ENCODE measurements at regions not wholly inside any gene's neighbourhood (a gene's known extent, or its start where the extent isn't known, plus 50 kb on each side); places are given as distances from the start of the nearest gene placed in this dataset.
"Not testable (repeated sequence)": the region's sequence is repeated elsewhere in the genome, so short reads cannot be mapped to it uniquely, and the experiment has no call there.

DNA sequence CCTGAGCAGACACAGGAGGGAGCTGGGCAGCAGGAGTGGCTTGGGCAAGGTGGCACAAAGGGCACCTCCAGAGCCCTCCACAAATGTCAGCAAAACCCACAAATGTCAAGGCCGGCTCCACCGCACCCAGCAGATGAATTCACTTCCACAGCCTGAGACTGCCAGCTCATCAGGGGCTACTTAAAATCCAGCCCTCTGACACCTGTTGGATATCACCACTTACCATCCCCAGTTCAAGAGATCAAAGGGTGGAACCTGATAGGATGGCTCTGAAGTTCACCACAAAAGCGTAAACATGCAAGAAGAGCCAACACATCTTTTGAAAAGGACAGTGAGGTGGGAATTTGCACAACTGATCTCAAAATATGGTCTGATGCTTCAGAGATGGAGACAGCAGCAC is 168.6 kb upstream of the GRK3 start:
- no peak for DNase-seq (ENCODE audit: extremely low read depth, low read depth)
- TF ChIP-seq, protein P1, sequence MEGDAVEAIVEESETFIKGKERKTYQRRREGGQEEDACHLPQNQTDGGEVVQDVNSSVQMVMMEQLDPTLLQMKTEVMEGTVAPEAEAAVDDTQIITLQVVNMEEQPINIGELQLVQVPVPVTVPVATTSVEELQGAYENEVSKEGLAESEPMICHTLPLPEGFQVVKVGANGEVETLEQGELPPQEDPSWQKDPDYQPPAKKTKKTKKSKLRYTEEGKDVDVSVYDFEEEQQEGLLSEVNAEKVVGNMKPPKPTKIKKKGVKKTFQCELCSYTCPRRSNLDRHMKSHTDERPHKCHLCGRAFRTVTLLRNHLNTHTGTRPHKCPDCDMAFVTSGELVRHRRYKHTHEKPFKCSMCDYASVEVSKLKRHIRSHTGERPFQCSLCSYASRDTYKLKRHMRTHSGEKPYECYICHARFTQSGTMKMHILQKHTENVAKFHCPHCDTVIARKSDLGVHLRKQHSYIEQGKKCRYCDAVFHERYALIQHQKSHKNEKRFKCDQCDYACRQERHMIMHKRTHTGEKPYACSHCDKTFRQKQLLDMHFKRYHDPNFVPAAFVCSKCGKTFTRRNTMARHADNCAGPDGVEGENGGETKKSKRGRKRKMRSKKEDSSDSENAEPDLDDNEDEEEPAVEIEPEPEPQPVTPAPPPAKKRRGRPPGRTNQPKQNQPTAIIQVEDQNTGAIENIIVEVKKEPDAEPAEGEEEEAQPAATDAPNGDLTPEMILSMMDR (IDR thresholded peaks at IDR 0.05; ENCODE audit: low read depth, low read length, missing control alignments), result no peak
- no peak overlapping the region for H3K4me3 ChIP-seq (replicated peaks; ENCODE audit: low read depth, low read length)

DNA sequence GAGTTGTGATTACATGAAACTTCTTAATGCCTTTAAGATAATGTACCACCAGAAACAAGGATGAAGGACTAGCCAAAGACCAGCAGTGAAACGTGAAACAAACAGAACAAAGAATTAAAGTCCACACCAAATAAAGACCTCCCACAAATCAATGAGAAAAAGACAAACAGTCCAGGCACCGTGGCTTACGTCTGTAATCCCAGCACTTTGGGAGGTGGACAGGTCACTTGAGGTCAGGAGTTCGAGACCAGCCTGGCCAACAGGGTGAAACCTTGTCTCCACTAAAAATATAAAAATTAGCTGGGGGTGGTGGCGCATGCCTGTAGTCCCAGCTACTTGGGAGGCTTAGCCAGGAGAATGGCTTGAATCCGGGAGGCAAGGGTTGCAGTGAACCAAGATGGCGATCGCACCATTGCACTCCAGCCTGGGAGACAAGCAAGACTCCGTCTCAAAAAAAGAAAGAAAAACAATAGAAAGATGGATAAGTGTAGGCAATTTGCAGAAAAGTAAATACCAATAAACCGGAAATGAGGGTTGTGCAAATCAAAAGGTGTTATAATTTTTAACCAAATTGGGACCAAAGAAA is 167.8 kb upstream of the GRK3 start:
- DNase-seq (ENCODE audit: extremely low read depth, low read depth), result no peak
- TF ChIP-seq, protein P1 (IDR thresholded peaks at IDR 0.05; ENCODE audit: low read depth, low read length, missing control alignments), result no peak
- no peak overlapping the region for H3K4me3 ChIP-seq (replicated peaks; ENCODE audit: low read depth, low read length)

DNA sequence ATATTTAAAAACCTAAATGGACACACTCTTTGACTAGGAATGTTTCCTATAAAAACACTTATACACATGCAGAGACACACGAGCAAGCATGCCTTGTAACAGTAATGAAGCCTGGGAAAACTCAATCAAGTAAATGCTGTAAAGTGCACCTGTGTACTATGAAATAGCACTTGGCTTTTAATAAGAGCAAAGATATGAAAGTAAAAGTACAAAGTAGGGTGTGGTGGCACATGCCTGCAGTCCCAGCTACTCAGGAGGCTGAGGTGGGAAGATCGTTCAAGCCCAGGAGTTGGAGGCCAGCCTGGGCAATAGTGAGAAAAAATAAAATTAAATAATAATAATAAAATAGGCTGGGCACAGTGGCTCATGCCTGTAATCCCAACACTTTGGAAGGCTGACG is 166.9 kb upstream of the GRK3 start:
- TF ChIP-seq, protein P1 (IDR thresholded peaks at IDR 0.05; ENCODE audit: low read depth, low read length, missing control alignments), result no peak
- H3K4me3 ChIP-seq (replicated peaks; ENCODE audit: low read depth, low read length), result no peak overlapping the region
- no peak for DNase-seq (ENCODE audit: extremely low read depth, low read depth)

DNA sequence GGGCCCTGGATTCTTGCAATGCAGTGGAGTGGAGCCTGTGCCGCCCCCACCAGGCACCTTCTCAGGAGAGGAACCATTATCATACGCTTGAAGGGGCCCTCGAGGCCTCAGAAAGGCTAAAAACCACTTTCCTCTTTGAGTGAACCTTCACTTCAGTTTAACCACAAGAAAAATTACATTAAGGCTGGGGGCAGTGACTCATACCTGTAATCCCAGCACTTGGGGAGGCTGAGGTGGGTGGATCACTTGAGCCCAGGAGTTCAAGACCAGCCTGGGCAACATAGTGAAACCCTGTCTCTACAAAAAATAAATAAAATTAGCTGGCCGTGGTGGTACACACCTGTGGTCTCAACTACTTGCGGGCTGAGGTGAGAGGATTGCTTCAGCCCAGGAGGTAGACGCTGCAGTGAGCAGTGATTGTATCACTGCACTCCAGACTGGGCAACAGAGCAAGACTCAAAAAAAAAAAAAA is 165.8 kb upstream of the GRK3 start:
- not testable (repeated sequence) for DNase-seq (ENCODE audit: extremely low read depth, low read depth); H3K4me3 ChIP-seq (replicated peaks; ENCODE audit: low read depth, low read length)

DNA sequence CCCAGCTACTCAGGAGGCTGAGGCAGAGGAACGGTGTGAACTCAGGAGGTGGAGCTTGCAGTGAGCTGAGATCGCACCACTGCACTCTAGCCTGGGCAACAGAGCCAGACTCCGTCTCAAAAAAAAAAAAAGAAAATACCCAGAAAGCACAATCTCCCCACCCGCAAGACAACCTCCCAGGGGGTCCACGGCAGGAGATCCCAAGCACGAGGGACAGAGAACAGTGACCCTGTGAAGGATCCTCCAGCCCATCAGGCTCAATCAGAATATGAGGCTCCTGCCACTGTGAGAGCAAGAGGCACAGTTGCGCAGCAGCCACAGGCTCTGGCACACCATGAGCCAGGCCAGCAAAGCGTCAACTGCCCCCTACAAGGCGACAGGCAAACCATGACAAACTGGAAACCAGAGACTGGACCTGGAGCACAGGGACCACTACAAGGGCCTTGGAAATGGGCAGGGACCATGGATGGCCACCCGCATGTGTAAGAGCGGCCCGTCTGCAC is 164.8 kb upstream of the GRK3 start:
- DNase-seq (ENCODE audit: extremely low read depth, low read depth), result no peak
- TF ChIP-seq, protein P1 (IDR thresholded peaks at IDR 0.05; ENCODE audit: low read depth, low read length, missing control alignments), result no peak

DNA sequence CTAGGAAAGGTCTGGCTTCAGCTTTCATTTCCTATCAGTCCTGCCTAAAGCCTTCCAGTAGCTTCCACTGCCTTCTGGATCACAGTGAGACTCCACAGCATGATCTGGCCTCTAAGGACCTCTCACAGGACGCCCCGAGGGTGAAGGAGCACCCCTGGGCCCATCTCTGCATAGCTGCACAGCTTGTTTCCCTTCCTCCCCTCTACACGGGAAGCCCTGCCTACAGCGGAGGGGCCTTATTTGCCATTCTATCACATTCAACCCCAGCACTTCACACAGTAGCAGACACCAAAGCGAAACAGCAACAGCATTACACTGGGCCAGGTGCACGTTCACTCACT is 162.3 kb upstream of the GRK3 start:
- DNase-seq (ENCODE audit: extremely low read depth, low read depth), result no peak
- TF ChIP-seq, protein P1 (IDR thresholded peaks at IDR 0.05; ENCODE audit: low read depth, low read length, missing control alignments), result no peak

More for the DNA sequence above, 164.8 kb upstream of the GRK3 start:
- no peak overlapping the region for H3K4me3 ChIP-seq (replicated peaks; ENCODE audit: low read depth, low read length)

DNA sequence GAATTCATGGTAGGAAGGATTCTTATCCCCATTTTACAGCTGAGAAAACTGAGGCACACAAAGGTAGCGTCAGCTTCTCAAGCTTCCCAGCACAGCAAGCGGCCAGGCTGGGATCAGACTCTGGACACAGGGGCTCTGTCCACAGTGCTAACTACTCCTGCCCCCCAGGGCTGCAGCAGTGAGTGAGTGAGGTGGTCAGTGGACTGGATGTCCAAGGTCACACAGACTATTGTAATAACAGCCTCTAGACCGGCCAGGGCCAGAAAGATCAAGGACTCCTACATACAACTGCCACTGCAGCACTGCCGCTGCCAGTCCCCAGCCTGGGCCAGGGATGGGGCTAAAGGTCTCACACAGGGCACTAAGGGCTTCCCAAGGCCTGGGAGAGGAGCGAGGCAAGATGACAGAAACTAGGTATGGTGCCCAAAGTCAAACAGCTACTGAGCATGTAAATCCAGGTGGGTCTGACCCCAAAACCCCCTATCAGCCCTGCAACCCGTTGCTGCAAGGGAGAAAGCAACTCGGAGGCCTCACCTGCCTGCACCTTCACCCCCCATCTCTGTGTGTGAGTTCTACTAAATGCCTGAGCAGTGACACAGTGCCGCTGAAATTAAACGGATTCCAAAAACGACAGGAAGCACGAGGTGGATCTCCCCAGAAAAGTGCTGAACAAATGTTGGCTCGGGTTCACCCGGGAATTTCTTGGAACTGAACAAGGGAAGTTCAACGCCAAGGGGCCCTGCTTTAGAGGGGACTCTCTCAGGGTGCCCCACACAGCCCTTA is 161.8 kb upstream of the GRK3 start:
- TF ChIP-seq, protein P1 (IDR thresholded peaks at IDR 0.05; ENCODE audit: low read depth, low read length, missing control alignments), result no peak
- H3K4me3 ChIP-seq (replicated peaks; ENCODE audit: low read depth, low read length), result peak overlapping the region; percentile 82
- no peak for DNase-seq (ENCODE audit: extremely low read depth, low read depth)

More for the DNA sequence above, 162.3 kb upstream of the GRK3 start:
- H3K4me3 ChIP-seq (replicated peaks; ENCODE audit: low read depth, low read length), result peak overlapping the region; percentile 82

Measured in HFF-Myc (cell line).